Spleen (tissue), 11 donors: ENCODE measurements at regions not wholly inside any gene's neighbourhood (a gene's known extent, or its start where the extent isn't known, plus 50 kb on each side); places are given as distances from the start of the nearest gene placed in this dataset.
"Not testable (repeated sequence)": the region's sequence is repeated elsewhere in the genome, so short reads cannot be mapped to it uniquely, and the experiment has no call there.

Experiments used
- DNase-seq: peaks from one replicate; pipeline ENCODE4 v3.0.0-alpha.2; 2020
- H3K27ac ChIP-seq, 8 donors: fragments of 200-600 bp; sonication (generic) in 7 of 8; 1 replicate in 4 of 8; 2 replicates in 4 of 8; pipeline versions ENCODE4 v1.5.0 to v1.8.0; 2016 to 2021; ENCODE audit warnings: inconsistent platforms in 4 of 8, mild to moderate bottlenecking in 4 of 8, moderate library complexity in 1 of 8
- H3K27me3 ChIP-seq, 7 donors: fragments of 200-600 bp; sonication (generic) in 6 of 7; replicated peaks in 1 of 7; 1 replicate in 4 of 7; 2 replicates in 3 of 7; pipeline versions ENCODE4 v1.5.0 to v1.8.0; 2016 to 2021; ENCODE audit warnings: inconsistent platforms in 3 of 7, mild to moderate bottlenecking in 1 of 7
- H3K36me3 ChIP-seq, 6 donors: fragments of 200-600 bp; sonication (generic) in 5 of 6; 1 replicate in 4 of 6; 2 replicates in 2 of 6; pipeline versions ENCODE4 v1.5.0 to v1.8.0; 2016 to 2021; ENCODE audit warnings: inconsistent platforms in 2 of 6
- H3K4me1 ChIP-seq, 6 donors: fragments of 200-600 bp; sonication (generic) in 5 of 6; 1 replicate in 3 of 6; 2 replicates in 3 of 6; pipeline versions ENCODE4 v1.5.0 to v1.8.0; 2016 to 2021; ENCODE audit warnings: inconsistent platforms in 3 of 6
- H3K4me3 ChIP-seq, 8 donors: fragments of 200-600 bp; sonication (generic) in 7 of 8; 1 replicate in 4 of 8; 2 replicates in 4 of 8; pipeline versions ENCODE4 v1.5.0 to v1.8.0; 2016 to 2021; ENCODE audit warnings: inconsistent platforms in 4 of 8, mild to moderate bottlenecking in 4 of 8, moderate library complexity in 2 of 8
- H3K9me3 ChIP-seq, 8 donors: fragments of 200-600 bp; sonication (generic) in 7 of 8; 1 replicate in 4 of 8; 2 replicates in 4 of 8; pipeline versions ENCODE4 v1.5.0 to v1.8.0; 2016 to 2021; ENCODE audit warnings: inconsistent platforms in 4 of 8
- WGBS, 5 donors: extraction: QIAGEN DNeasy Blood & Tissue Kit in 3 of 5; methylation state at CpG; one replicate each; pipeline versions ENCODE4 v1.1.5 to v1.1.7; 2013 to 2018; 5-methylcytosine and 5-hydroxymethylcytosine counted together
- intact Hi-C: fragments of 100-400 bp; cut with DNase I; formaldehyde crosslinking; loops from one replicate; pipeline ENCODE4 v1.15.0; 2023; ENCODE audit warnings: low total_unique reads
- donor health status: healthy with polysubstance abuse.
- donor health status: DM: no; HTN: no; CAD: no; lungs with moderate emphysema.
- donor health status: DM: no; HTN: no; CAD: no.
- donor health status: Bipolar disorder and iron deficiency.
- donor health status: healthy.
- donor health status: DM: no; HTN: no; CAD: no.
- donor health status: DM: yes; HTN: yes; CAD: no.

- 54 to 67% (median 62%) methylated on average over 16 to 33 of the region's 33 CpGs for WGBS, 5 donors
- H3K27me3 ChIP-seq, H3K4me3 ChIP-seq, intact Hi-C loops, DNase-seq, H3K36me3 ChIP-seq, H3K27ac ChIP-seq, H3K9me3 ChIP-seq, H3K4me1 ChIP-seq: not testable (repeated sequence)
Measured at GRCh38 chr7:150111373-150112139, 211.6 kb upstream of the LRRC61 start.

GRCh38 chr7:150113301-150113700, 209.9 kb upstream of the LRRC61 start:
- H3K9me3 ChIP-seq, H3K4me1 ChIP-seq, intact Hi-C loops, H3K36me3 ChIP-seq, H3K4me3 ChIP-seq, H3K27me3 ChIP-seq, DNase-seq, H3K27ac ChIP-seq: not testable (repeated sequence)
- WGBS, 5 donors = 67 to 76% (median 73%) methylated on average over 2 of the region's 2 CpGs

GRCh38 chr7:150114591-150114990, 208.6 kb upstream of the LRRC61 start:
- H3K4me1 ChIP-seq, H3K27ac ChIP-seq, H3K4me3 ChIP-seq, DNase-seq, H3K9me3 ChIP-seq, H3K27me3 ChIP-seq, intact Hi-C loops, H3K36me3 ChIP-seq: not testable (repeated sequence)
- WGBS, 5 donors = 71 to 85% (median 81%) methylated on average over 3 of the region's 3 CpGs

GRCh38 chr7:150119966-150120365, 203.2 kb upstream of the LRRC61 start:
- H3K4me3 ChIP-seq, H3K27me3 ChIP-seq, intact Hi-C loops, H3K36me3 ChIP-seq, H3K9me3 ChIP-seq, H3K4me1 ChIP-seq, DNase-seq, H3K27ac ChIP-seq: not testable (repeated sequence)
- 78 to 94% (median 88%) methylated on average over 1 of the region's 1 CpG for WGBS, 5 donors

- intact Hi-C loops, DNase-seq, H3K9me3 ChIP-seq, H3K36me3 ChIP-seq, H3K27me3 ChIP-seq, H3K27ac ChIP-seq, H3K4me3 ChIP-seq, H3K4me1 ChIP-seq: not testable (repeated sequence)
- WGBS, 5 donors = 75 to 91% (median 81%) methylated on average over 8 of the region's 8 CpGs
Measured at GRCh38 chr7:150125831-150126230, 197.3 kb upstream of the LRRC61 start.

- H3K9me3 ChIP-seq, H3K36me3 ChIP-seq, DNase-seq, H3K27me3 ChIP-seq, H3K4me1 ChIP-seq, H3K27ac ChIP-seq, H3K4me3 ChIP-seq, intact Hi-C loops: not testable (repeated sequence)
- 86 to 91% (median 88%) methylated on average over 7 of the region's 7 CpGs for WGBS, 5 donors
Measured at GRCh38 chr7:150134451-150134850, 188.7 kb upstream of the LRRC61 start.

GRCh38 chr7:150135620-150136190, 187.4 kb upstream of the LRRC61 start:
- H3K36me3 ChIP-seq, H3K27me3 ChIP-seq, H3K4me3 ChIP-seq, H3K9me3 ChIP-seq, intact Hi-C loops, DNase-seq, H3K4me1 ChIP-seq, H3K27ac ChIP-seq: not testable (repeated sequence)
- WGBS, 5 donors = 75 to 87% (median 77%) methylated on average over 8 of the region's 8 CpGs

GRCh38 chr7:150139840-150140239, 183.3 kb upstream of the LRRC61 start:
- H3K27me3 ChIP-seq, intact Hi-C loops, H3K4me1 ChIP-seq, H3K27ac ChIP-seq, DNase-seq, H3K4me3 ChIP-seq, H3K36me3 ChIP-seq, H3K9me3 ChIP-seq: not testable (repeated sequence)
- 81 to 93% (median 85%) methylated on average over 5 of the region's 5 CpGs for WGBS, 5 donors

GRCh38 chr7:150141525-150142345, 181.4 kb upstream of the LRRC61 start:
- H3K4me3 ChIP-seq, H3K27ac ChIP-seq, H3K27me3 ChIP-seq, H3K9me3 ChIP-seq, intact Hi-C loops, H3K4me1 ChIP-seq, DNase-seq, H3K36me3 ChIP-seq: not testable (repeated sequence)
- 79 to 89% (median 84%) methylated on average over 11 to 12 of the region's 13 CpGs for WGBS, 5 donors

- H3K27me3 ChIP-seq, H3K4me1 ChIP-seq, H3K36me3 ChIP-seq, intact Hi-C loops, H3K27ac ChIP-seq, H3K9me3 ChIP-seq, H3K4me3 ChIP-seq, DNase-seq: not testable (repeated sequence)
- 43 to 59% (median 48%) methylated on average over 2 to 3 of the region's 3 CpGs for WGBS, 5 donors
Measured at GRCh38 chr7:150146124-150146523, 177.0 kb upstream of the LRRC61 start.

- H3K4me3 ChIP-seq, H3K27me3 ChIP-seq, H3K9me3 ChIP-seq, DNase-seq, H3K36me3 ChIP-seq, H3K27ac ChIP-seq, intact Hi-C loops, H3K4me1 ChIP-seq: not testable (repeated sequence)
- WGBS, 5 donors = 27 to 39% (median 36%) methylated on average over 3 of the region's 3 CpGs
Measured at GRCh38 chr7:150147524-150147923, 175.6 kb upstream of the LRRC61 start.
